Ascending aorta (tissue), 2 donors: ENCODE measurements at regions not wholly inside any gene's neighbourhood (a gene's known extent, or its start where the extent isn't known, plus 50 kb on each side); places are given as distances from the start of the nearest gene placed in this dataset.

Experiments used
- DNase-seq, 2 donors: peaks; one replicate each; pipeline ENCODE4 v3.0.0-alpha.2; 2019; ENCODE audit warnings: low spot score in 2 of 2
- H3K27ac ChIP-seq, 2 donors: fragments of 200-600 bp; sonication (generic); one replicate each; pipeline ENCODE4 v1.5.1; 2016 to 2017; ENCODE audit warnings: mild to moderate bottlenecking in 1 of 2
- H3K27me3 ChIP-seq: fragments of 200-600 bp; sonication (generic); one replicate; pipeline ENCODE4 v1.5.1; 2017
- H3K36me3 ChIP-seq, 2 donors: fragments of 200-600 bp; sonication (generic); one replicate each; pipeline ENCODE4 v1.5.1; 2016
- H3K4me1 ChIP-seq, 2 donors: fragments of 200-600 bp; sonication (generic); one replicate each; pipeline ENCODE4 v1.5.1; 2016 to 2017; ENCODE audit warnings: mild to moderate bottlenecking in 1 of 2
- H3K4me3 ChIP-seq, 2 donors: fragments of 200-600 bp; sonication (generic); one replicate each; pipeline ENCODE4 v1.5.1; 2016 to 2017; ENCODE audit warnings: mild to moderate bottlenecking in 1 of 2
- H3K9me3 ChIP-seq, 2 donors: fragments of 200-600 bp; sonication (generic); one replicate each; pipeline ENCODE4 v1.5.1; 2016
- CTCF ChIP-seq, 3 experiments: fragments of 200-600 bp in 2 of 3; fragments of 450-650 bp in 1 of 3; sonication (generic) in 2 of 3; IDR thresholded peaks; one replicate each; pipeline ENCODE4 v1.5.1; 2016 to 2019; ENCODE audit warnings: antibody characterized with exemption in 3 of 3, mild to moderate bottlenecking in 1 of 3, moderate library complexity in 1 of 3
- intact Hi-C: fragments of 100-400 bp; cut with DNase I; formaldehyde crosslinking; loops from one replicate; pipeline ENCODE4 v1.15.1; 2023

GRCh38 chr5:101976933-101977332 lies 319.2 kb downstream of the SLCO4C1 start:
- no peak overlapping the region for H3K27ac ChIP-seq
- intact Hi-C loops: loop anchor here (5.0 kb wide), 1 partner anchor 295 kb away; no protein-coding TSS in a partner anchor
- no peak for TF ChIP-seq CTCF (IDR thresholded peaks at IDR 0.05)
- no peaks in the 10 kb centered on the region for H3K9me3 ChIP-seq
- H3K36me3 ChIP-seq: no peaks in the 10 kb centered on the region
- H3K27me3 ChIP-seq: no peaks in the 10 kb centered on the region
- H3K4me3 ChIP-seq: no peak overlapping the region
- no peak for DNase-seq
- no peaks in the 10 kb centered on the region for H3K4me1 ChIP-seq

- no peak overlapping the region for H3K4me3 ChIP-seq
- no peaks in the 10 kb centered on the region for H3K36me3 ChIP-seq
- no peak for DNase-seq
- H3K9me3 ChIP-seq: no peaks in the 10 kb centered on the region
- no peak overlapping the region for H3K27ac ChIP-seq
- no peaks in the 10 kb centered on the region for H3K4me1 ChIP-seq
- intact Hi-C loops: no loop called here
- H3K27me3 ChIP-seq: no peaks in the 10 kb centered on the region
- TF ChIP-seq CTCF (IDR thresholded peaks at IDR 0.05): no peak
These were observed 326.3 kb downstream of the SLCO4C1 start for GRCh38 chr5:101969742-101970141.

GRCh38 chr5:101966476-101966875 lies 329.6 kb downstream of the SLCO4C1 start:
- no peak overlapping the region for H3K4me3 ChIP-seq
- intact Hi-C loops: no loop called here
- no peaks in the 10 kb centered on the region for H3K9me3 ChIP-seq
- no peaks in the 10 kb centered on the region for H3K4me1 ChIP-seq
- no peaks in the 10 kb centered on the region for H3K36me3 ChIP-seq
- H3K27ac ChIP-seq: no peak overlapping the region
- no peak for DNase-seq
- H3K27me3 ChIP-seq: no peaks in the 10 kb centered on the region
- no peak for TF ChIP-seq CTCF (IDR thresholded peaks at IDR 0.05)

- no peaks in the 10 kb centered on the region for H3K36me3 ChIP-seq
- H3K4me3 ChIP-seq: no peak overlapping the region
- no peak for DNase-seq
- intact Hi-C loops: no loop called here
- H3K4me1 ChIP-seq: no peaks in the 10 kb centered on the region
- TF ChIP-seq CTCF (IDR thresholded peaks at IDR 0.05): no peak
- no peaks in the 10 kb centered on the region for H3K9me3 ChIP-seq
- no peaks in the 10 kb centered on the region for H3K27me3 ChIP-seq
- H3K27ac ChIP-seq: no peak overlapping the region
These were observed 340.2 kb downstream of the SLCO4C1 start for GRCh38 chr5:101955891-101956290.

GRCh38 chr5:101950019-101950418 lies 346.1 kb downstream of the SLCO4C1 start:
- Histone ChIP-seq H3K27me3 (no peaks in the 10 kb centered on the region), H3K27ac (no peak overlapping the region), H3K4me3 (no peak overlapping the region), H3K36me3 (no peaks in the 10 kb centered on the region), H3K4me1 (no peaks in the 10 kb centered on the region), H3K9me3 (no peaks in the 10 kb centered on the region)
- no peak for DNase-seq
- intact Hi-C loops: no loop called here
- no peak for TF ChIP-seq CTCF (IDR thresholded peaks at IDR 0.05)

GRCh38 chr5:101948615-101949014 lies 347.5 kb downstream of the SLCO4C1 start:
- DNase-seq: no peak
- no peak for TF ChIP-seq CTCF (IDR thresholded peaks at IDR 0.05)
- no peak overlapping the region for H3K4me3 ChIP-seq
- no peaks in the 10 kb centered on the region for H3K9me3 ChIP-seq
- H3K27me3 ChIP-seq: no peaks in the 10 kb centered on the region
- no peak overlapping the region for H3K27ac ChIP-seq
- no peaks in the 10 kb centered on the region for H3K36me3 ChIP-seq
- intact Hi-C loops: no loop called here
- H3K4me1 ChIP-seq: no peaks in the 10 kb centered on the region
